Nephron (organoid): ENCODE measurements at regions not wholly inside any gene's neighbourhood (a gene's known extent, or its start where the extent isn't known, plus 50 kb on each side); places are given as distances from the start of the nearest gene placed in this dataset.

Experiments used
- H3K27ac Mint-ChIP-seq, 3 experiments: 2 replicates each; pipeline ENCODE4 v1.8.0; 2020; ENCODE audit warnings: mixed read lengths in 3 of 3, mild to moderate bottlenecking in 2 of 3, moderate library complexity in 1 of 3
- H3K27me3 Mint-ChIP-seq: 2 replicates; pipeline ENCODE4 v1.8.0; 2021; ENCODE audit warnings: low read depth, mild to moderate bottlenecking, moderate library complexity, mixed read lengths
- H3K36me3 Mint-ChIP-seq: 2 replicates; pipeline ENCODE4 v1.8.0; 2020; ENCODE audit warnings: low read depth, mixed read lengths
- H3K4me1 Mint-ChIP-seq: 2 replicates; pipeline ENCODE4 v1.8.0; 2020; ENCODE audit warnings: mixed read lengths
- H3K4me3 Mint-ChIP-seq, 3 experiments: 2 replicates each; pipeline ENCODE4 v1.8.0; 2020; ENCODE audit warnings: mild to moderate bottlenecking in 3 of 3, mixed read lengths in 3 of 3, moderate library complexity in 2 of 3
- H3K9me3 Mint-ChIP-seq: 2 replicates; pipeline ENCODE4 v1.8.0; 2020; ENCODE audit warnings: mixed read lengths
- CTCF ChIP-seq, 3 experiments: fragments of 200-600 bp; sonication (generic); IDR thresholded peaks; one replicate each; pipeline ENCODE4 v1.5.0; 2021; ENCODE audit warnings: antibody characterized with exemption in 3 of 3; ENCODE audit not compliant: unreplicated experiment in 3 of 3

GRCh38 chr5:61675015-61675692 is 343.1 kb downstream of the ZSWIM6 start:
- no peaks in the 10 kb centered on the region for H3K36me3 Mint-ChIP-seq
- H3K4me1 Mint-ChIP-seq: peaks cover 11% of the 10 kb centered on the region
- H3K9me3 Mint-ChIP-seq: no peaks in the 10 kb centered on the region
- peaks cover 26% of the 10 kb centered on the region for H3K27me3 Mint-ChIP-seq
- peak overlapping the region in 1 of 3 experiments; percentile 48 for H3K27ac Mint-ChIP-seq
- peak in 1 of 3 experiments; percentile 19 for TF ChIP-seq CTCF (IDR thresholded peaks at IDR 0.05; ENCODE audit: unreplicated experiment in 3 of 3)
- H3K4me3 Mint-ChIP-seq: no peak overlapping the region

- Mint-ChIP-seq H3K4me1 (peaks cover 11% of the 10 kb centered on the region), H3K27ac (no peak overlapping the region), H3K4me3 (no peak overlapping the region), H3K36me3 (no peaks in the 10 kb centered on the region), H3K27me3 (peaks cover 26% of the 10 kb centered on the region), H3K9me3 (no peaks in the 10 kb centered on the region)
- TF ChIP-seq CTCF (IDR thresholded peaks at IDR 0.05; ENCODE audit: unreplicated experiment in 3 of 3): no peak
Measured at GRCh38 chr5:61677220-61677619, 345.2 kb downstream of the ZSWIM6 start.

GRCh38 chr5:61678966-61679365 is 346.9 kb downstream of the ZSWIM6 start:
- H3K27ac Mint-ChIP-seq: no peak overlapping the region
- no peaks in the 10 kb centered on the region for H3K9me3 Mint-ChIP-seq
- H3K27me3 Mint-ChIP-seq: peaks cover 26% of the 10 kb centered on the region
- H3K4me1 Mint-ChIP-seq: peaks cover 8% of the 10 kb centered on the region
- H3K4me3 Mint-ChIP-seq: no peak overlapping the region
- H3K36me3 Mint-ChIP-seq: no peaks in the 10 kb centered on the region
- no peak for TF ChIP-seq CTCF (IDR thresholded peaks at IDR 0.05; ENCODE audit: unreplicated experiment in 3 of 3)

- Mint-ChIP-seq H3K27me3 (peaks cover 30% of the 10 kb centered on the region), H3K4me3 (no peak overlapping the region), H3K27ac (no peak overlapping the region), H3K36me3 (no peaks in the 10 kb centered on the region), H3K9me3 (no peaks in the 10 kb centered on the region), H3K4me1 (peaks cover 8% of the 10 kb centered on the region)
- TF ChIP-seq CTCF (IDR thresholded peaks at IDR 0.05; ENCODE audit: unreplicated experiment in 3 of 3): no peak
Measured at GRCh38 chr5:61679562-61679961, 347.5 kb downstream of the ZSWIM6 start.

- TF ChIP-seq CTCF (IDR thresholded peaks at IDR 0.05; ENCODE audit: unreplicated experiment in 3 of 3): no peak
- no peaks in the 10 kb centered on the region for H3K9me3 Mint-ChIP-seq
- H3K36me3 Mint-ChIP-seq: no peaks in the 10 kb centered on the region
- no peak overlapping the region for H3K27ac Mint-ChIP-seq
- H3K4me1 Mint-ChIP-seq: peaks cover 8% of the 10 kb centered on the region
- no peak overlapping the region for H3K4me3 Mint-ChIP-seq
- peaks cover 24% of the 10 kb centered on the region for H3K27me3 Mint-ChIP-seq
Measured at GRCh38 chr5:61680247-61680646, 348.2 kb downstream of the ZSWIM6 start.

GRCh38 chr5:61683148-61683547 is 351.1 kb downstream of the ZSWIM6 start:
- H3K4me3 Mint-ChIP-seq: no peak overlapping the region
- no peaks in the 10 kb centered on the region for H3K36me3 Mint-ChIP-seq
- no peak for TF ChIP-seq CTCF (IDR thresholded peaks at IDR 0.05; ENCODE audit: unreplicated experiment in 3 of 3)
- H3K27me3 Mint-ChIP-seq: peaks cover 17% of the 10 kb centered on the region
- no peaks in the 10 kb centered on the region for H3K9me3 Mint-ChIP-seq
- H3K27ac Mint-ChIP-seq: no peak overlapping the region
- peaks cover 21% of the 10 kb centered on the region for H3K4me1 Mint-ChIP-seq
